ENCODE measurements at regions not wholly inside any gene's neighbourhood (a gene's known extent, or its start where the extent isn't known, plus 50 kb on each side); places are given as distances from the start of the nearest gene placed in this dataset.

DNA sequence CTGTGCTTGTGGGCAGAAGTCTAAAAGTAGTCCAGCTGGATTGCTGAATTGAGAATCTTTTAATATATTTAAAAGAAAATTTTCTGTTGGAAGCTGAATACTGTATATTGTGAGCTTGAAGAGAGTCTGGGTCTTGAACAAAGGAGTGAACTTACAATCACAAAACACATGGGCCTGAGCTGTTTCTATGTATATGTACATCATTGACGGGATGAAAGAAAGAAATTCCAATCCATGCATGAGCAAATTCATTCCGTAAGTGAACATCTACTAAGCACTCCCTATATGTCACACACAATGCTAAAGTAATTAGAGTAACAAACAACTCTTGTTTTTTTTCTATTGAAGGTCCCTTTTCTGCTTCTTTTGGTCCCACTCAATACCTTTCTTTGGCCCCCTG is 331.0 kb downstream of the HS3ST1 start:
- Histone ChIP-seq H3K9me3 (ENCODE audit: low read depth, low read length, poor library complexity, severe bottlenecking) (peaks cover 19% of the 10 kb centered on the region), H3K27ac (ENCODE audit: low read depth, low read length, poor library complexity, severe bottlenecking) (no peak overlapping the region), H3K36me3 (ENCODE audit: insufficient read depth, low read length, poor library complexity, severe bottlenecking) (no peaks in the 10 kb centered on the region), H3K4me1 (ENCODE audit: insufficient read depth, low read length, poor library complexity, severe bottlenecking) (no peaks in the 10 kb centered on the region), H3K27me3 (replicated peaks; ENCODE audit: insufficient read depth, low read depth, low read length, poor library complexity) (no peaks in the 10 kb centered on the region), H3K4me3 (ENCODE audit: low read depth, low read length, poor library complexity, severe bottlenecking) (no peak overlapping the region)
- intact Hi-C loops (cut with micrococcal nuclease; ENCODE audit: unreplicated experiment): no loop called here
- ChIA-PET CTCF (no interaction called here), POLR2A (ENCODE audit: low non-redundant PET) (no interaction called here)
- BruUV-seq (replicated peaks): no TSS peak
- DNase-seq (ENCODE audit: low spot score): no peak
- no peak for TF ChIP-seq EZH2 (IDR thresholded peaks at IDR 0.05; ENCODE audit: borderline replicate concordance, low read depth, low read length, poor library complexity, severe bottlenecking)
- TF ChIP-seq, protein P1, sequence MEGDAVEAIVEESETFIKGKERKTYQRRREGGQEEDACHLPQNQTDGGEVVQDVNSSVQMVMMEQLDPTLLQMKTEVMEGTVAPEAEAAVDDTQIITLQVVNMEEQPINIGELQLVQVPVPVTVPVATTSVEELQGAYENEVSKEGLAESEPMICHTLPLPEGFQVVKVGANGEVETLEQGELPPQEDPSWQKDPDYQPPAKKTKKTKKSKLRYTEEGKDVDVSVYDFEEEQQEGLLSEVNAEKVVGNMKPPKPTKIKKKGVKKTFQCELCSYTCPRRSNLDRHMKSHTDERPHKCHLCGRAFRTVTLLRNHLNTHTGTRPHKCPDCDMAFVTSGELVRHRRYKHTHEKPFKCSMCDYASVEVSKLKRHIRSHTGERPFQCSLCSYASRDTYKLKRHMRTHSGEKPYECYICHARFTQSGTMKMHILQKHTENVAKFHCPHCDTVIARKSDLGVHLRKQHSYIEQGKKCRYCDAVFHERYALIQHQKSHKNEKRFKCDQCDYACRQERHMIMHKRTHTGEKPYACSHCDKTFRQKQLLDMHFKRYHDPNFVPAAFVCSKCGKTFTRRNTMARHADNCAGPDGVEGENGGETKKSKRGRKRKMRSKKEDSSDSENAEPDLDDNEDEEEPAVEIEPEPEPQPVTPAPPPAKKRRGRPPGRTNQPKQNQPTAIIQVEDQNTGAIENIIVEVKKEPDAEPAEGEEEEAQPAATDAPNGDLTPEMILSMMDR (conservative IDR thresholded peaks at IDR 0.05; ENCODE audit: low read depth, low read length): no peak

DNA sequence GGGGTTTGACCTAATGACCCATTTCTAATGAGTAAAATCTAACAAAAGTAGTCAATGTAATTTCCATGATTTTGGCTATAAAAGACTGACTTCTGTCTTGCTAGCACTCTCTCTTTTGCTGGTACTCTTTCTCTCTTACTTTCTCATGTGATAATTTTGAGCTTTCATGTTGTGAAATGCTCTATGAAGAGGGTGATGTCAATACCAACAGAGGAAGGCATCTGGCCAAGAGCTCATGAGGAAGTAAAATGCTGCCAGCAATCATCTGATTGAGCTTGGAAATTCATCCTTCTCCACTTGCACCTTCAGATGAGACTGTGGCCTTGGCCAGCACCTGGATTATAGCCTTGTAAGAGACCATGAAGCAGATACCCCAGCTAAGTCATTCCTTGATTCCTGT is 347.7 kb downstream of the HS3ST1 start:
- no TSS peak for BruUV-seq (replicated peaks)
- Histone ChIP-seq H3K27me3 (replicated peaks; ENCODE audit: insufficient read depth, low read depth, low read length, poor library complexity) (no peaks in the 10 kb centered on the region), H3K27ac (ENCODE audit: low read depth, low read length, poor library complexity, severe bottlenecking) (no peak overlapping the region), H3K9me3 (ENCODE audit: low read depth, low read length, poor library complexity, severe bottlenecking) (peaks cover 22% of the 10 kb centered on the region), H3K4me3 (ENCODE audit: low read depth, low read length, poor library complexity, severe bottlenecking) (no peak overlapping the region), H3K4me1 (ENCODE audit: insufficient read depth, low read length, poor library complexity, severe bottlenecking) (no peaks in the 10 kb centered on the region), H3K36me3 (ENCODE audit: insufficient read depth, low read length, poor library complexity, severe bottlenecking) (no peaks in the 10 kb centered on the region)
- no peak for TF ChIP-seq EZH2 (IDR thresholded peaks at IDR 0.05; ENCODE audit: borderline replicate concordance, low read depth, low read length, poor library complexity, severe bottlenecking)
- TF ChIP-seq, protein P1 (conservative IDR thresholded peaks at IDR 0.05; ENCODE audit: low read depth, low read length): no peak
- intact Hi-C loops (cut with micrococcal nuclease; ENCODE audit: unreplicated experiment): no loop called here
- ChIA-PET CTCF (no interaction called here), POLR2A (ENCODE audit: low non-redundant PET) (no interaction called here)
- no peak for DNase-seq (ENCODE audit: low spot score)

DNA sequence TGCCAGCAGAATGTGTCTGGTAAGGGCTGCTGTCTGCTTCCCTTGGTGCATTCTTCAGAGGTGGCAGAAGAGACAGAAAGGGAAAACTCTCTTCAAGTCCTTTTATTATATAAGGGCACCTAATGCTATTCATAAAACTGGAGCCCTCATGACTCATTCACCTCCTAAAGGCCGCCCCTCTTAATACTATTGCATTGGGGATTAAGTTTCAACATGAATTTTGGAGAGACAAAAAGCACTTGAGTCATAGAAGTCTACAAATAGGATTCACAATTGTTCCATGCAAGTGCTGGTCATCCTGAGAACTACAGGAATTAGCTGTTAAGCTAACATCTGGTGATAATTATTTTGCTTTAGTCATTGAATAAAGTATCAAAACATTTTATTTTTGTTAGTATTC is 349.5 kb downstream of the HS3ST1 start:
- Histone ChIP-seq H3K9me3 (ENCODE audit: low read depth, low read length, poor library complexity, severe bottlenecking) (peaks cover 18% of the 10 kb centered on the region), H3K27me3 (replicated peaks; ENCODE audit: insufficient read depth, low read depth, low read length, poor library complexity) (no peaks in the 10 kb centered on the region), H3K4me3 (ENCODE audit: low read depth, low read length, poor library complexity, severe bottlenecking) (no peak overlapping the region), H3K27ac (ENCODE audit: low read depth, low read length, poor library complexity, severe bottlenecking) (no peak overlapping the region), H3K36me3 (ENCODE audit: insufficient read depth, low read length, poor library complexity, severe bottlenecking) (no peaks in the 10 kb centered on the region), H3K4me1 (ENCODE audit: insufficient read depth, low read length, poor library complexity, severe bottlenecking) (no peaks in the 10 kb centered on the region)
- TF ChIP-seq, protein P1 (conservative IDR thresholded peaks at IDR 0.05; ENCODE audit: low read depth, low read length): no peak
- DNase-seq (ENCODE audit: low spot score): no peak
- BruUV-seq (replicated peaks): no TSS peak
- POLR2A ChIA-PET (ENCODE audit: low non-redundant PET): no interaction called here
- intact Hi-C loops (cut with micrococcal nuclease; ENCODE audit: unreplicated experiment): no loop called here
- CTCF ChIA-PET: no interaction called here

Measured in A673 (cell line).